ENCODE measurements at regions not wholly inside any gene's neighbourhood (a gene's known extent, or its start where the extent isn't known, plus 50 kb on each side); places are given as distances from the start of the nearest gene placed in this dataset.
"Not testable (repeated sequence)": the region's sequence is repeated elsewhere in the genome, so short reads cannot be mapped to it uniquely, and the experiment has no call there.

DNA sequence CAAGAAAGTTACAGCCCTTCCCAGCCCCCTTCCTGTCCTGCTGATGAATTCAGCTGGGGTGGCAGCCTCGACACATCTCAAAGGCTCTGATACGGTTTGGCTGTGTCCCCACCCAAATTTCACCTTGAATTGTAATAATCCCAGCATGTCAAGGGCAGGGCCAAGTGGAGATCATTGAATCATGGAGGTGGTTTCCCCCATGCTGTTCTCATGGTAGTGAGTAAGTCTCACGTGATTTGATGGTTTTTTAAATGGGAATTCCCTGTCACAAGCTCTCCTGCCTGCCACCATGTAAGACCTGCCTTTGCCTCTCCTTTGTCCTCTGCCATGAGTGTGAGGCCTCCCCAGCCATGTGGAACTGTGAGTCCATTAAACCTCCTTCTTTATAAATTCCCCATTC, 163.2 kb upstream of the FOXF1 start:
- Histone ChIP-seq H3K27me3 (ENCODE audit: low read depth) (peaks cover 97% of the 10 kb centered on the region), H3K36me3 (no peaks in the 10 kb centered on the region), H3K4me3 (no peak overlapping the region), H3K27ac (replicated peaks) (no peak overlapping the region), H3K4me1 (peaks cover 17% of the 10 kb centered on the region), H3K9me3 (replicated peaks) (no peaks in the 10 kb centered on the region)
- TF ChIP-seq, protein P1, sequence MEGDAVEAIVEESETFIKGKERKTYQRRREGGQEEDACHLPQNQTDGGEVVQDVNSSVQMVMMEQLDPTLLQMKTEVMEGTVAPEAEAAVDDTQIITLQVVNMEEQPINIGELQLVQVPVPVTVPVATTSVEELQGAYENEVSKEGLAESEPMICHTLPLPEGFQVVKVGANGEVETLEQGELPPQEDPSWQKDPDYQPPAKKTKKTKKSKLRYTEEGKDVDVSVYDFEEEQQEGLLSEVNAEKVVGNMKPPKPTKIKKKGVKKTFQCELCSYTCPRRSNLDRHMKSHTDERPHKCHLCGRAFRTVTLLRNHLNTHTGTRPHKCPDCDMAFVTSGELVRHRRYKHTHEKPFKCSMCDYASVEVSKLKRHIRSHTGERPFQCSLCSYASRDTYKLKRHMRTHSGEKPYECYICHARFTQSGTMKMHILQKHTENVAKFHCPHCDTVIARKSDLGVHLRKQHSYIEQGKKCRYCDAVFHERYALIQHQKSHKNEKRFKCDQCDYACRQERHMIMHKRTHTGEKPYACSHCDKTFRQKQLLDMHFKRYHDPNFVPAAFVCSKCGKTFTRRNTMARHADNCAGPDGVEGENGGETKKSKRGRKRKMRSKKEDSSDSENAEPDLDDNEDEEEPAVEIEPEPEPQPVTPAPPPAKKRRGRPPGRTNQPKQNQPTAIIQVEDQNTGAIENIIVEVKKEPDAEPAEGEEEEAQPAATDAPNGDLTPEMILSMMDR (IDR thresholded peaks at IDR 0.05; ENCODE audit: borderline replicate concordance): no peak
- intact Hi-C loops (cut with micrococcal nuclease): loop anchor here (10.0 kb wide), 1 partner anchor 168 kb away; the partner anchor contains the start of gene FOXF1
- no peak for DNase-seq

DNA sequence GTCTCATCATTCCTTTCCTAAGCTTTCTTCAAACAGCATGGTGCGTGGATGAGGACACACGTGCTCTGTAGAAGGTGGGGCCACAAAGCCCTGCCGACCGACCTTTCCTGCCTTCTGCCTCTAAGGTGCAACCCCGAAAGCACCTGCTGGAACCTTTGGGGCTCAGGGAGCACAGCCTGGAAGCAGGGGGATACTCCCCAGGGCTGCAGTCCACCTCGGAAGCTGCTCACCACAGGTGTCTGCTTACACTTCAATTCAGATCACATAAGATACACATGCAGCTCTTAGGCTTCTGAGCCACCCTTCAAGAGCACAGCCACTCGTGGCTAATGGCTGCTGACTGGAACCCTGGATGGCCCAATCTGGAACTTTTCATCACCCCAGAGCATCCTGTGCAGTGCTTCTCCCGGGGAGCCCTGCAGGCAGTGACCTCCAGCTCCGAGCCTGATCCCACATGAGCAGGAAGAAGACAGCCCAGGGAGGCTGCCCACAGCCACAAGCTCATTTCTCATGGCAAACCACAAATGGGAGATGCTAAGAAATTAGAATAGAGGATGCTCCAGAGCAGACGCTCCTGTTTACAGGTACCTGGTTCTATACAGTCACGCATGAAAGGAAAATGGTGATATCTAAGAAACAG, 162.3 kb upstream of the FOXF1 start:
- TF ChIP-seq, protein P1 (IDR thresholded peaks at IDR 0.05; ENCODE audit: borderline replicate concordance): no peak
- intact Hi-C loops (cut with micrococcal nuclease): loop anchor here (10.0 kb wide), 1 partner anchor 167 kb away; the partner anchor contains the start of gene FOXF1
- Histone ChIP-seq H3K36me3 (no peaks in the 10 kb centered on the region), H3K9me3 (replicated peaks) (no peaks in the 10 kb centered on the region), H3K27ac (replicated peaks) (no peak overlapping the region), H3K4me3 (no peak overlapping the region), H3K4me1 (peaks cover 14% of the 10 kb centered on the region), H3K27me3 (ENCODE audit: low read depth) (peaks cover 97% of the 10 kb centered on the region)
- no peak for DNase-seq

DNA sequence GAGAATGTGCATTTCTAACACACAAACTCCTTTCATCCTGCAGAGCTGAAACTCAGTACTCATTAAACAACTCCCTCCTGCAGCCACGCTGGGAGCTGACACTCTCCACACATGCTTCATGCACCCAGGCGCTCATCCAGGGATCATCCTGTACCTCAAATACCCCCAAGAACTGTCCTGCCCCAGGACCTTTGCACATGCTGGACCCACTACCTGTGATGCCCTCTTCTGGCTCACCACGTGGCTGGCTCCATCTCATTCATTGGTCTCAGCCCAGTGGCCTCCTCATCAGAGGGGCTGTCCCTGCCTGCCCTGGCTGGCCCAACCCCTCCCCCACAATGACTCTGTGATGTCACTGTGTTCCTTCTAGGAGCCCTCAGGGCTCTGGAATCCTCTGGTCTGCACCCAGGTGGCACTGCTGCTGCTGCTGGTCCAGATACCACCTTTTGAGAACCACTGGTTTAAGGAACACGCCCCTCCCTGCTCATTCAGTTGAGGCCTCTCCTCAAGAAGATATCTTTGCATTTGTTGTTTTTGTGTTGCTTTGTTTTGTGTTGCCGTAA, 160.9 kb upstream of the FOXF1 start:
- TF ChIP-seq, protein P1 (IDR thresholded peaks at IDR 0.05; ENCODE audit: borderline replicate concordance): no peak
- no peak for DNase-seq
- H3K4me1 ChIP-seq: no peaks in the 10 kb centered on the region
- H3K9me3 ChIP-seq (replicated peaks): no peaks in the 10 kb centered on the region
- H3K36me3 ChIP-seq: no peaks in the 10 kb centered on the region
- intact Hi-C loops (cut with micrococcal nuclease): loop anchor here (10.0 kb wide), 1 partner anchor 165 kb away; the partner anchor contains the start of gene FOXF1
- H3K27ac ChIP-seq (replicated peaks): no peak overlapping the region
- H3K27me3 ChIP-seq (ENCODE audit: low read depth): peaks cover 97% of the 10 kb centered on the region
- no peak overlapping the region for H3K4me3 ChIP-seq

- H3K4me3 ChIP-seq: no peak overlapping the region
- peaks cover 98% of the 10 kb centered on the region for H3K27me3 ChIP-seq (ENCODE audit: low read depth)
- TF ChIP-seq, protein P1 (IDR thresholded peaks at IDR 0.05; ENCODE audit: borderline replicate concordance): no peak
- DNase-seq: no peak
- H3K27ac ChIP-seq (replicated peaks): no peak overlapping the region
- intact Hi-C loops (cut with micrococcal nuclease): no loop called here
- no peaks in the 10 kb centered on the region for H3K4me1 ChIP-seq
- H3K9me3 ChIP-seq (replicated peaks): peaks cover 1% of the 10 kb centered on the region
- H3K36me3 ChIP-seq: no peaks in the 10 kb centered on the region
Measured at GRCh38 chr16:86350289-86350688, 160.0 kb upstream of the FOXF1 start.

- TF ChIP-seq, protein P1 (IDR thresholded peaks at IDR 0.05; ENCODE audit: borderline replicate concordance): no peak
- H3K27me3 ChIP-seq (ENCODE audit: low read depth): peaks cover 98% of the 10 kb centered on the region
Measured at GRCh38 chr16:86351041-86351784, 159.1 kb upstream of the FOXF1 start.

DNA sequence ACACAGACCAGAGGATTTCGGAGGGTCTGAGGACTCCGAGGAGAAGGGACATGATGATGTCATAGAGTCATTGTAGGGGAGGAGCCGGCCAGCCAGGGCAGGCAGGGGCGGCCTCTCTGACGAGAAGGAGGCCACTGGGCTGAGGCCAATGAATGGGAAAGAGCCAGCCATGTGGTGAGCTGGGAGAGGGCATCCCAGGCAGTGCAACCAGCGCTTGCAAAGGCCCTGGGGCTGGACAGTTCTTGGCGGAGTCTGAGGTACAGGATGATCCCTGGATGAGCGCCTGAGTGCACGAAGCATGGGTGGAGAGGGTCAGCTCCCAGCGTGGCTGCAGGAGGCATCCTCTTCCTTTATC, 158.6 kb upstream of the FOXF1 start:
- intact Hi-C loops (cut with micrococcal nuclease); H3K4me3 ChIP-seq; H3K4me1 ChIP-seq; DNase-seq; H3K36me3 ChIP-seq; H3K27ac ChIP-seq (replicated peaks): not testable (repeated sequence)
- peaks cover 98% of the 10 kb centered on the region for H3K27me3 ChIP-seq (ENCODE audit: low read depth)
- H3K9me3 ChIP-seq (replicated peaks): peaks cover 16% of the 10 kb centered on the region

More at GRCh38 chr16:86351041-86351784, 159.1 kb upstream of the FOXF1 start:
- Histone ChIP-seq H3K27ac (replicated peaks) (no peak overlapping the region), H3K36me3 (no peaks in the 10 kb centered on the region), H3K4me3 (no peak overlapping the region), H3K9me3 (replicated peaks) (peaks cover 10% of the 10 kb centered on the region), H3K4me1 (no peaks in the 10 kb centered on the region)
- no peak for DNase-seq
- intact Hi-C loops (cut with micrococcal nuclease): no loop called here
